ENCODE measurements at regions not wholly inside any gene's neighbourhood (a gene's known extent, or its start where the extent isn't known, plus 50 kb on each side); places are given as distances from the start of the nearest gene placed in this dataset.

DNA sequence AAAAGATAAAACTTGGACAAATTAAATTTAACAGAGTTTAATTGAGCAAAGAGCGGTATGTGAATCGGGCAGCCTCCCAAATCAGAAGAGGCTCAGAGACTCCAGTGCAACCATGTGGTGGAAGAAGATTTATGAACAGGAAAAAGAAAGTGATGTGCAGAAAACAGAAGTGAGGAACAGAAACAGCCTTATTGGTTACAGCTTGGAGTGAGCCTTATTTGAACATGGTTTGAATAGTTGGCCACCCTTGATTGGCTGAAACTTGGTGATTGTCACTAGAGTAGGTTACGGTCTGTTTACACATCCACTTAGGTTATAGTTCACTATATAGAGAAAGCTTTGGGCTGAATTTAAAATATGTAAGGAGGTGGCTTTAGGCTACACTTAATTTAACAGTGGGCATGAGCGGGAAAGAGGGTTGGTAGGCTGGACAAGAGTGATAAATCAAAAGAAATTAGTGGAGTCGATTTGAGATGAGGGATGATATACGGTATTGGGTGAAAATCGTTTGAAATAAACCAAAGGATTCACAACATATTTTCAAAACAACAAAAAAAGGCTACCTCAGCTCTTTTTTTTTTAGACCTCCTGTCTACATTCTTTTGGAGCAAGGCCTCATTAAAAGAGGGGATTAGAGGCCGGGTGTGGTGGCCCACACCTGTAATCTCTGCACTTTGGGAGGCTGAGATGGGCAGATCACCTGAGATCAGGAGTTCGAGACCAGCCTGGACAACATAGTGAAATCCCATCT, 84.3 kb upstream of the PREP start:
- Histone ChIP-seq H3F3A (replicated peaks; ENCODE audit: low read depth) (no peaks in the 10 kb centered on the region), H3K36me3 (ENCODE audit: insufficient read depth) (no peaks in the 10 kb centered on the region), H3K9me2 (ENCODE audit: insufficient read depth) (peaks cover 9% of the 10 kb centered on the region; the same call in 1 of the 2 replicates), H3K27ac (ENCODE audit: low read depth) (no peak overlapping the region), H3K27me3 (ENCODE audit: insufficient read depth) (no peaks in the 10 kb centered on the region), H3K4me1 (ENCODE audit: insufficient read depth) (peaks cover 21% of the 10 kb centered on the region), H4K20me1 (replicated peaks; ENCODE audit: insufficient read depth) (no peaks in the 10 kb centered on the region), H3K4me3 (no peak overlapping the region), H3K79me2 (replicated peaks; ENCODE audit: insufficient read depth) (no peaks in the 10 kb centered on the region), H3K4me2 (0 out of 2 replicates have a peak overlapping the region, but pooled peaks have one; percentile 63), H2AFZ (0 out of 2 replicates have a peak overlapping the region, but pooled peaks have one; percentile 15)
- H3K27ac Mint-ChIP-seq = no peak overlapping the region
- H3K4me1 Mint-ChIP-seq = peaks cover 22% of the 10 kb centered on the region
- no peaks in the 10 kb centered on the region for H3K36me3 Mint-ChIP-seq (ENCODE audit: low read depth)
- DNase-seq (ENCODE audit: low spot score) (no peak), ATAC-seq (no peak)
- peaks cover 2% of the 10 kb centered on the region for H3K27me3 Mint-ChIP-seq (ENCODE audit: insufficient read depth, low read depth, poor library complexity)
- no peaks in the 10 kb centered on the region for H3K9me3 Mint-ChIP-seq
- TF ChIP-seq ZNF331 (CRISPR knock-in tag; IDR thresholded peaks at IDR 0.05; ENCODE audit: low read depth) = no peak
- TF ChIP-seq EZH2phosphoT487 (IDR thresholded peaks at IDR 0.05; ENCODE audit: unreplicated experiment) = no peak
- no peak for TF ChIP-seq CREB1 (CRISPR knock-in tag; IDR thresholded peaks at IDR 0.05; ENCODE audit: low read depth)
- TF ChIP-seq, protein P1, sequence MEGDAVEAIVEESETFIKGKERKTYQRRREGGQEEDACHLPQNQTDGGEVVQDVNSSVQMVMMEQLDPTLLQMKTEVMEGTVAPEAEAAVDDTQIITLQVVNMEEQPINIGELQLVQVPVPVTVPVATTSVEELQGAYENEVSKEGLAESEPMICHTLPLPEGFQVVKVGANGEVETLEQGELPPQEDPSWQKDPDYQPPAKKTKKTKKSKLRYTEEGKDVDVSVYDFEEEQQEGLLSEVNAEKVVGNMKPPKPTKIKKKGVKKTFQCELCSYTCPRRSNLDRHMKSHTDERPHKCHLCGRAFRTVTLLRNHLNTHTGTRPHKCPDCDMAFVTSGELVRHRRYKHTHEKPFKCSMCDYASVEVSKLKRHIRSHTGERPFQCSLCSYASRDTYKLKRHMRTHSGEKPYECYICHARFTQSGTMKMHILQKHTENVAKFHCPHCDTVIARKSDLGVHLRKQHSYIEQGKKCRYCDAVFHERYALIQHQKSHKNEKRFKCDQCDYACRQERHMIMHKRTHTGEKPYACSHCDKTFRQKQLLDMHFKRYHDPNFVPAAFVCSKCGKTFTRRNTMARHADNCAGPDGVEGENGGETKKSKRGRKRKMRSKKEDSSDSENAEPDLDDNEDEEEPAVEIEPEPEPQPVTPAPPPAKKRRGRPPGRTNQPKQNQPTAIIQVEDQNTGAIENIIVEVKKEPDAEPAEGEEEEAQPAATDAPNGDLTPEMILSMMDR (conservative IDR thresholded peaks at IDR 0.05; ENCODE audit: low read depth in 2 of 2) = no peak
- TF ChIP-seq POLR2AphosphoS5 (IDR thresholded peaks at IDR 0.05; ENCODE audit: low read depth) = no peak
- H3K4me3 Mint-ChIP-seq = no peak overlapping the region

DNA sequence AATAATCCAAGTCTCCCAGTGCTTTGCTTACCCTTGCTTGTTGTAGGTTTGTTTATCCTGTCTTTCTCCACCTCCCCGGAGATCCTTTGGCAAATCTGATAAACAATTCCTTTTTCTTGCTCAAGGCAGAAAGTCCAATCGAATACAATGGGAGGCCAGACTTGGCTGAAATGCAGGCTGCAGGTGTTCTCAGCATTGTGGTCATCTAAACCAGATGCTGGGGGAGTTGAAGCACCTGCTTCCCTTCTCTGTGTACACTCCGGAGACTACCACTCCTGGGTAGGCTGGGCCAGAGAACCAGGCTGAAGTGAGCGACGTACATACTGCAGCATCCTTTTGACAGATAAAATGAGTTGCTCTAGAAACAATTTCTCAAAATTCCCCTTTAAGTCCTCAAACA, 82.6 kb upstream of the PREP start:
- Histone ChIP-seq H3K36me3 (ENCODE audit: insufficient read depth) (no peaks in the 10 kb centered on the region), H3K79me2 (replicated peaks; ENCODE audit: insufficient read depth) (no peaks in the 10 kb centered on the region), H3K4me2 (no peak overlapping the region), H3K4me3 (no peak overlapping the region), H3F3A (replicated peaks; ENCODE audit: low read depth) (no peaks in the 10 kb centered on the region), H2AFZ (no peak overlapping the region), H4K20me1 (replicated peaks; ENCODE audit: insufficient read depth) (no peaks in the 10 kb centered on the region), H3K27ac (ENCODE audit: low read depth) (no peak overlapping the region), H3K9me2 (ENCODE audit: insufficient read depth) (peaks cover 9% of the 10 kb centered on the region; the same call in 1 of the 2 replicates), H3K4me1 (ENCODE audit: insufficient read depth) (peaks cover 21% of the 10 kb centered on the region), H3K27me3 (ENCODE audit: insufficient read depth) (no peaks in the 10 kb centered on the region)
- DNase-seq (ENCODE audit: low spot score) (no peak), ATAC-seq (no peak)
- Mint-ChIP-seq H3K36me3 (ENCODE audit: low read depth) (no peaks in the 10 kb centered on the region), H3K9me3 (no peaks in the 10 kb centered on the region), H3K4me3 (no peak overlapping the region), H3K27me3 (ENCODE audit: insufficient read depth, low read depth, poor library complexity) (peaks cover 2% of the 10 kb centered on the region), H3K4me1 (peaks cover 22% of the 10 kb centered on the region), H3K27ac (no peak overlapping the region)
- no peak for TF ChIP-seq EZH2 (IDR thresholded peaks at IDR 0.05; ENCODE audit: low read depth, unreplicated experiment)
- no peak for TF ChIP-seq CREB1 (CRISPR knock-in tag; IDR thresholded peaks at IDR 0.05; ENCODE audit: low read depth)
- TF ChIP-seq POLR2AphosphoS5 (IDR thresholded peaks at IDR 0.05; ENCODE audit: low read depth) = no peak
- TF ChIP-seq ZNF114 (CRISPR knock-in tag; IDR thresholded peaks at IDR 0.05) = no peak
- TF ChIP-seq, protein P2, sequence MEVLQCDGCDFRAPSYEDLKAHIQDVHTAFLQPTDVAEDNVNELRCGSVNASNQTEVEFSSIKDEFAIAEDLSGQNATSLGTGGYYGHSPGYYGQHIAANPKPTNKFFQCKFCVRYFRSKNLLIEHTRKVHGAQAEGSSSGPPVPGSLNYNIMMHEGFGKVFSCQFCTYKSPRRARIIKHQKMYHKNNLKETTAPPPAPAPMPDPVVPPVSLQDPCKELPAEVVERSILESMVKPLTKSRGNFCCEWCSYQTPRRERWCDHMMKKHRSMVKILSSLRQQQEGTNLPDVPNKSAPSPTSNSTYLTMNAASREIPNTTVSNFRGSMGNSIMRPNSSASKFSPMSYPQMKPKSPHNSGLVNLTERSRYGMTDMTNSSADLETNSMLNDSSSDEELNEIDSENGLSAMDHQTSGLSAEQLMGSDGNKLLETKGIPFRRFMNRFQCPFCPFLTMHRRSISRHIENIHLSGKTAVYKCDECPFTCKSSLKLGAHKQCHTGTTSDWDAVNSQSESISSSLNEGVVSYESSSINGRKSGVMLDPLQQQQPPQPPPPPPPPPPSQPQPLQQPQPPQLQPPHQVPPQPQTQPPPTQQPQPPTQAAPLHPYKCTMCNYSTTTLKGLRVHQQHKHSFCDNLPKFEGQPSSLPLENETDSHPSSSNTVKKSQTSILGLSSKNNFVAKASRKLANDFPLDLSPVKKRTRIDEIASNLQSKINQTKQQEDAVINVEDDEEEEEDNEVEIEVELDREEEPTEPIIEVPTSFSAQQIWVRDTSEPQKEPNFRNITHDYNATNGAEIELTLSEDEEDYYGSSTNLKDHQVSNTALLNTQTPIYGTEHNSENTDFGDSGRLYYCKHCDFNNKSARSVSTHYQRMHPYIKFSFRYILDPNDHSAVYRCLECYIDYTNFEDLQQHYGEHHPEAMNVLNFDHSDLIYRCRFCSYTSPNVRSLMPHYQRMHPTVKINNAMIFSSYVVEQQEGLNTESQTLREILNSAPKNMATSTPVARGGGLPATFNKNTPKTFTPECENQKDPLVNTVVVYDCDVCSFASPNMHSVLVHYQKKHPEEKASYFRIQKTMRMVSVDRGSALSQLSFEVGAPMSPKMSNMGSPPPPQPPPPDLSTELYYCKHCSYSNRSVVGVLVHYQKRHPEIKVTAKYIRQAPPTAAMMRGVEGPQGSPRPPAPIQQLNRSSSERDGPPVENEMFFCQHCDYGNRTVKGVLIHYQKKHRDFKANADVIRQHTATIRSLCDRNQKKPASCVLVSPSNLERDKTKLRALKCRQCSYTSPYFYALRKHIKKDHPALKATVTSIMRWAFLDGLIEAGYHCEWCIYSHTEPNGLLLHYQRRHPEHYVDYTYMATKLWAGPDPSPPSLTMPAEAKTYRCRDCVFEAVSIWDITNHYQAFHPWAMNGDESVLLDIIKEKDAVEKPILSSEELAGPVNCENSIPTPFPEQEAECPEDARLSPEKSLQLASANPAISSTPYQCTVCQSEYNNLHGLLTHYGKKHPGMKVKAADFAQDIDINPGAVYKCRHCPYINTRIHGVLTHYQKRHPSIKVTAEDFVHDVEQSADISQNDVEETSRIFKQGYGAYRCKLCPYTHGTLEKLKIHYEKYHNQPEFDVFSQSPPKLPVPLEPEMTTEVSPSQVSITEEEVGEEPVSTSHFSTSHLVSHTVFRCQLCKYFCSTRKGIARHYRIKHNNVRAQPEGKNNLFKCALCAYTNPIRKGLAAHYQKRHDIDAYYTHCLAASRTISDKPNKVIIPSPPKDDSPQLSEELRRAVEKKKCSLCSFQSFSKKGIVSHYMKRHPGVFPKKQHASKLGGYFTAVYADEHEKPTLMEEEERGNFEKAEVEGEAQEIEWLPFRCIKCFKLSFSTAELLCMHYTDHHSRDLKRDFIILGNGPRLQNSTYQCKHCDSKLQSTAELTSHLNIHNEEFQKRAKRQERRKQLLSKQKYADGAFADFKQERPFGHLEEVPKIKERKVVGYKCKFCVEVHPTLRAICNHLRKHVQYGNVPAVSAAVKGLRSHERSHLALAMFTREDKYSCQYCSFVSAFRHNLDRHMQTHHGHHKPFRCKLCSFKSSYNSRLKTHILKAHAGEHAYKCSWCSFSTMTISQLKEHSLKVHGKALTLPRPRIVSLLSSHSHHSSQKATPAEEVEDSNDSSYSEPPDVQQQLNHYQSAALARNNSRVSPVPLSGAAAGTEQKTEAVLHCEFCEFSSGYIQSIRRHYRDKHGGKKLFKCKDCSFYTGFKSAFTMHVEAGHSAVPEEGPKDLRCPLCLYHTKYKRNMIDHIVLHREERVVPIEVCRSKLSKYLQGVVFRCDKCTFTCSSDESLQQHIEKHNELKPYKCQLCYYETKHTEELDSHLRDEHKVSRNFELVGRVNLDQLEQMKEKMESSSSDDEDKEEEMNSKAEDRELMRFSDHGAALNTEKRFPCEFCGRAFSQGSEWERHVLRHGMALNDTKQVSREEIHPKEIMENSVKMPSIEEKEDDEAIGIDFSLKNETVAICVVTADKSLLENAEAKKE (CRISPR knock-in tag; IDR thresholded peaks at IDR 0.05) = no peak
- TF ChIP-seq STAT1 (IDR thresholded peaks at IDR 0.05; ENCODE audit: unreplicated experiment) = no peak
